HG03520 (cell line): ENCODE measurements at regions not wholly inside any gene's neighbourhood (a gene's known extent, or its start where the extent isn't known, plus 50 kb on each side); places are given as distances from the start of the nearest gene placed in this dataset.

ENCODE experiments used
- ATAC-seq: cut with Tn5 transposase; IDR thresholded peaks from one replicate; pipeline ENCODE4 v1.9.1; 2021; ENCODE audit warnings: mild to moderate bottlenecking, moderate library complexity; ENCODE audit not compliant: unreplicated experiment

DNA sequence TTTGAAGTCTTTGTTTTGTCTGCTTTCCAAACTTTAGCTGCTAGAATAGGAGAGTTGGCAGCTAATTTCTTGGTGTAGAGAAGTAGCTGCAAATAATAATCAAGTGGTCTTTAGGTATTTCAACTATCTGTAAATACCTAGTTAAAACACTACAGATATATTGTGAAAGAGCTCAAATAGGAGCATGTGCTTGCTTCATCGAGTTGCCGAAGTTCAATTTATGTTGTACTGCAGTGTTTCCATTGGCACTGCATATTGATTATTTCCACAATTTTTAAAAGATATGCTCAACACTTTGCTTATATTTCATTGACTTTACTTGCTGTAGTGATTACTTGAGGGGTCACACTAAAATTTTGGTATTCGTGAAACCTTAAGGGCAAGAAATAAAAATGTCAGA lies 131.6 kb upstream of the BMP4 start:
- no peak for ATAC-seq

GRCh38 chr14:54090274-54090673 lies 133.6 kb upstream of the BMP4 start:
- no peak for ATAC-seq

GRCh38 chr14:54094765-54095164 lies 138.1 kb upstream of the BMP4 start:
- ATAC-seq, result no peak

GRCh38 chr14:54098536-54098935 lies 141.9 kb upstream of the BMP4 start:
- ATAC-seq, result no peak

- no peak for ATAC-seq
Observed at GRCh38 chr14:54102051-54102456, 145.4 kb upstream of the BMP4 start.

GRCh38 chr14:54102530-54102929 lies 145.9 kb upstream of the BMP4 start:
- ATAC-seq, result no peak

- no peak for ATAC-seq
Observed at GRCh38 chr14:54104601-54105145, 148.0 kb upstream of the BMP4 start.

GRCh38 chr14:54105406-54105805 lies 148.8 kb upstream of the BMP4 start:
- ATAC-seq, result no peak

- ATAC-seq, result no peak
Observed at GRCh38 chr14:54105898-54106297, 149.3 kb upstream of the BMP4 start.

- no peak for ATAC-seq
Observed at GRCh38 chr14:54106661-54107377, 150.2 kb upstream of the BMP4 start.

DNA sequence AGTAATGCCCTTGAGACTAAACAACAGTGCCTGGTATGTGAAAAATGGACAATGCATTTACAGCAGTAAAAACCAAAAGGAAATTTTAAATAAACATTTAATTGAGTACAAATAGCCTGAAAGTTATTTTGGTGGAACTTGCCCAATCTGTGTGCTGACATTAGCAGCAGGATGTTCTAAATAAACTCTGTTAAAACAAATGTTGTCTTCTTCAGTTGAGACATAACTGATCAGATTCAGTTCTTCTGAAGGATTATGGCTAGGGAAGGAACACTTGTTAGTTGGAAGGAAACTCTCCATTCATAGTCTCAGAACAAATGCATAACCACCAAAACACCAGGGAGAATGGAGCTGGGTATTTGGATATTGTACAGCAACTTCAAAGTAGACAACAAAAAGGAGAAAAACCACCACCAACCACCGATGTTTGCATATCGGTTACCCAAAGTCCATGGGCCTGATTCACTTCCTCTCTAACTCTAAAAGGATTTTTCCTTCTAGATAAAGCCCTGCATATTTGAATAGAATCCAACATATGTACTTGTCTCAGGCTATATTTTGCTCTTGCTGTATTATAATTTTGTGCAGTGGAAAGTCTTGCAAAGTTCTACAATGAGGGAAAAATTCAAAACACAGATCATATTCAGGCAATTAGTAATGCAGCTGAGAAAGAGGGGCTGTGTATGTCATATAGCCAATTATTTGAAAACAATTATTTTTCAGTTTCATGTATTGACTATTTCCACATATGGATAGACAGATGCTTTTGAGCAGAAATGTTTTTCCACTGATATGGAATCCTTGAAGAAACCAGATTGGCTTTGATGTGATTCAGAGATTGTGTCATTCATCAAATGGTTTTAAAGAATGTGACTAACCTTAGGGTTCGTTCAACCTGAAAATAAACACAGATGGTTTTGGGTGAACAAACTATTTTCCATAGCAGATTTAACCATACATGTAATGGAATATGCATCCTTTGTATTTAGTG lies 152.2 kb upstream of the BMP4 start:
- ATAC-seq, result no peak

DNA sequence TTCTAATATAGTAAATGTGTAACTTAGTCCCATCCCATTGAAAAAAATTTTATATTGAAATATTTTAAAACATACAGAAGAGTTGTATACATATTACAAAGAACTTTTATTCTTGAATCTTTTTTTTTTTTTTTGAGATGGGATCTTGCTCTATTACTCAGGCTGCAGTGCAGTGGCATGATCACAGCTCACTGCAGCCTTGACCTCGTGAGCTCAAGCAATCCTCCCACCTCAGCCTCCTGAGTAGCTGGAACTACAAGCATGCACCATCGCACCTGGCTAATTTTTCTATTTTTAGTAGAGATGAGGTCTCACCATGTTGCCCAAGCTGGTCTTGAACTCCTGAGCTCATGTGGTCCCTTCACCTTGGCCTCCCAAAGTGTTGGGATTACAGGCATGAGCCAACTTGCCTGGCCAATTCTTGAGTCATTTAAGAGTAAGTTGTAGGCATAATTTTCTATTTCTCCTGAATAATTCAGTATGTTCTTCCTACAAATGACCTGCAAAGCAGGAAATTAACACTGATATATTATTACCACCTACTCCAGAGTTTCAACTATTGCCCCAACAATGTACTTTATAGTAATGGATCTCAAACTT lies 153.0 kb upstream of the BMP4 start:
- no peak for ATAC-seq

GRCh38 chr14:54114941-54115340 lies 158.3 kb upstream of the BMP4 start:
- no peak for ATAC-seq

GRCh38 chr14:54116198-54116885 lies 159.7 kb upstream of the BMP4 start:
- ATAC-seq, result no peak

DNA sequence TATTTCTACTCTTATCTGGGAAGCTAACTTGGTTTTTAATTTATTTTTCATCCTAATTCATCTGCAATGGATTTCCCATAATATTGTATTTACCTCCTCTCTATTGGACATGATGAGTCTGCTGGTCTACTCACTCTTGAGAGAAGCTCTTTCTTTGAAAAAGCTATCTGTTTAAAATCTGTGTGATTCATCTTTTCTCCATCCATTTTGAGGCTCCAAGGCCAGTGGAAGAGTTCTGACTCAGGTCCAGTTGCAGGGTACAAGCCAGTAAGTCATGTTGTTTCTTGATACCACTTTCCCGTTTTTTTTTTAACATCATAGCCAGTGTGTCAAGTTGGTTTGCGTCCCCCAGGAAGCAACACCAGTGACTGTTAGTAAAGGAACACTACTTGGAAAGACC lies 160.3 kb upstream of the BMP4 start:
- no peak for ATAC-seq

GRCh38 chr14:54117396-54117795 lies 160.8 kb upstream of the BMP4 start:
- ATAC-seq, result no peak

GRCh38 chr14:54117924-54118323 lies 161.3 kb upstream of the BMP4 start:
- ATAC-seq, result no peak

GRCh38 chr14:54120260-54120659 lies 163.6 kb upstream of the BMP4 start:
- no peak for ATAC-seq

GRCh38 chr14:54121466-54122027 lies 164.9 kb upstream of the BMP4 start:
- ATAC-seq, result no peak

GRCh38 chr14:54123841-54124240 lies 167.2 kb upstream of the BMP4 start:
- ATAC-seq, result no peak
